ENCODE measurements at regions not wholly inside any gene's neighbourhood (a gene's known extent, or its start where the extent isn't known, plus 50 kb on each side); places are given as distances from the start of the nearest gene placed in this dataset.
"Not testable (repeated sequence)": the region's sequence is repeated elsewhere in the genome, so short reads cannot be mapped to it uniquely, and the experiment has no call there.

DNA sequence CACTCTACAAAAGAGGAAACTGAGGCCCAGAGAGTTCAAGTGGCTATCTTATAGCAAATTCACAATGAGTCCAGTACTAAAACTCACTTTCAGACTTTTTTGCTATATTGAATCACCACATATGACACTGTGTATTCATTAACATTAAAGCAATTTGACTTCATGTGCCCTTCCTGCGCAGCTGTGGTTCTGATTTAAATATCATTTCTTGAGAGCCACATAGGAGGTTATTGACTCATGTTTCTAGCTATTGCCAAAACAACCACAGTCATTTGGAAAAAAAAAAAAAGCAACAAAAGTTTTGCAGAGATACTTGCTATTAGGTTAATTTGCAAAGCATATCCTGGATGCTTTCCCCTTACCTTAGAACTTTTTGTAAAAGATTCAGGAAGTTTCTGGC lies 341.2 kb downstream of the PIK3C3 start:
- ATAC-seq: no peak
- no peak for DNase-seq (ENCODE audit: missing footprints)
- intact Hi-C loops (cut with DNase I): loop anchor here (10.0 kb wide), 1 partner anchor 979 kb away; the partner anchor contains the start of gene SYT4

DNA sequence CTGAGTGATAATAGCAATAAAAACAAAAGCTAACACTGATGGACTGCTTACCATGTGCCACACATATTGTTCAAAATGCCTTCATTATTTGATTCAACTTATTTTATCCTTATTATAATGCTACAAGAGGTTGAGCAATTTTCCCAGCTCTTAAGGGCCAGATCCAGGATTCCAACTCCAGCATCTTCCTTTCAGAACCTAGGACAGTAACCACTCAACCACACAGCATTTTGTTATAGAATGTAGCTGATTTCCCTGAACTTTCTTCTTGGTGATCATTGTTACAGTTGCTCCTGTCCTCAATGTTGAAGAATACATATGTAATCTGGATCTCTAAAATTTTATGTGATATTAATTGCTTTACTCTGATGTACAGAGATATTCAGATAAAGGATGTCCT lies 341.7 kb downstream of the PIK3C3 start:
- no peak for DNase-seq (ENCODE audit: missing footprints)
- intact Hi-C loops (cut with DNase I): loop anchor here (10.0 kb wide), 1 partner anchor 978 kb away; the partner anchor contains the start of gene SYT4
- ATAC-seq: no peak

DNA sequence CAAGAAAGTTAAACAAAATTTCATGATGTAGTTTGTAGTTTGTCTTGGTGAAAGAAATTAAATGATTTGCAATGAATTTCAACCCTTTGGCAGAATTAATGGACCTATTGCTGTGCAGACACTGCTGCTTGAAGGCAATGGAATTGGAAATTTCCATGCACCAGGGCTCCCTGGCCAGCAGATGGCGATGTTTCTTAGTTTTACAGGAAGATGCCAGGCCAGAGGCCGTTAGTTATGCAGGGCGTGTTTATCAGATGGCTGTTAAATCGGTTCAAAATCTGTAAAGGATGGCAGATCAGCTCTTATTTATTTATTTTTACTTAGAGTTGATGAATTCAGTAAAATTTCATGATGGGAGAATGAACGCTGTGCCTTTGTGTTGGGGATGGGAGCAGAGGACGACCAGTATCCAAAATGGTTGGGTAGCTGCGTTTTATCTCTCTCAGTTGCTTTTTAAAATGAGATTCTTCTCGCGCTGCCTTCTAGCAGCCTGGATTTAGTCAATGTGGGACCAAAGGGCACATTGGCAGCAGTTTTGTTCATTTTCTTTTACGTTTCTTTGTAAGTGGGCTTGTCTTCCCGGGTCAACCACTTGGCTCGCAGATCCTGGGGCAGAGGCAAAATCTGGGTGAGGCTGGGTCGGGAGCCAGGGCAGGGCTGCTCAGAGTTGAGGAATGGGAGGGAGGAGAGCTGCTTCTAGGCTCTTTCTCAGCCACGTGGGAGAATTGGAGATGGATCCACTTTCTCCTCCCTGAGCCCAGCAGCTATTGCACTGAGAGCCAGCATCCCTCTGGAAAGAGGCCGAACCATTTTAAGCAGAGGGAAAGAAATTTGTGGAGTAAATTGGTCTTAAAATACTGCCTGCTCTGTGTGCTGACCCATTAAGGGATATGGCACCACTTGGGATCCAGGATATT lies 344.0 kb downstream of the PIK3C3 start:
- DNase-seq (ENCODE audit: missing footprints) (peak; percentile 75), ATAC-seq (peak; percentile 88)
- intact Hi-C loops (cut with DNase I): loop anchor here (1.0 to 10.0 kb wide), 2 partner anchors 185 to 976 kb away; partner anchors contain the start of gene SYT4

DNA sequence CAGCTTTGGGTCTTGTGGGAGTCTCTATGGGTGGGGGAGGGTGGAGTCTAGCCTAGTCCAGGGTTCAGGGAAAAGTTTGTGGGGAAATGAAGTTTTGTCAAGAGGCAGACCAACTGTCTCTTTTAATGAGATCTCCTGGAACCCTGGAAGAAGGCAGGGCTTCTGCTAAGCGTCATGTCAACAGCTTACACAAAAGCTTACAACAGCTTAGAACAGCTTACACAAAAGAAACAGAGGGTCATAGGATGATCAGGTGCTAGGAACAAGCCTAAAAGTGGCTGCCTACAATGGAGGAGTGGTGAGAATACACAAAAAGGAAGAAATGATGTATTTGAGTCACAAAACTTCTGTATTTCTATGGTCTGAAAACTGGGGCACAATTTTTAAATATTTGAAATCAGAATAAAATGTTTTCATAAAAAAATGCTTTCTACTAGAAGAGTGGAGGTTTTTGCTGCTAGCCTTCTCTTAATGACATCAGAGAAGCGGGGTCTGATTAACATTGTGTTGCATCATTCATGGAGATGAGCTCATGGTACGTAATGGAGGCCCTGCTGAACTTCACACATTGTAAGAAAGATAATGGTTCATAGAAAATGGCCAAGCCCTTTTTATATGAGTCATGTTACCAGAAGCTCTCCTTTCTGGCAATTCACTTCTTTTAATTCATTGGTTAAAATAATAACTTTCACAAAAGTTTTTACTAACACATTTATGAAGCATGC lies 351.0 kb downstream of the PIK3C3 start:
- ATAC-seq: peak; percentile 32
- intact Hi-C loops (cut with DNase I): no loop called here
- no peak for DNase-seq (ENCODE audit: missing footprints)

DNA sequence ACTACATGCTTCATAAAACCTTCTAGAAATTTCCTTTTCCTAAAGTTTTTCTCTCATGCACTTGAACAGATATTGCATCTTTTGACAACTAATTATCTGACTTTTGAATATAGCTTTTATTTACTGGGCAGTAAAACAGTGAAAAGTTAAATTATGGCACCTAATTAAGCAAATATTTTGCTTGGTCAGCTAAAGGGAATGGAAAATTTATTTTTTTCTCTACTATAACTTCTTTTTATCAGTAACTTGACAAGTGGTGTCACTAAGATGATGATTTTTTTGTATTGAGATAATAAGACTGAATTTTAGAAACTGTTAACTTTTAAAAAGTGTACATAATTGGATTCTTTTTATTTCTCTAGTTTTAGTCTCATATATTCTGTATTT lies 351.6 kb downstream of the PIK3C3 start:
- DNase-seq (ENCODE audit: missing footprints) (no peak), ATAC-seq (no peak)
- intact Hi-C loops (cut with DNase I): no loop called here

DNA sequence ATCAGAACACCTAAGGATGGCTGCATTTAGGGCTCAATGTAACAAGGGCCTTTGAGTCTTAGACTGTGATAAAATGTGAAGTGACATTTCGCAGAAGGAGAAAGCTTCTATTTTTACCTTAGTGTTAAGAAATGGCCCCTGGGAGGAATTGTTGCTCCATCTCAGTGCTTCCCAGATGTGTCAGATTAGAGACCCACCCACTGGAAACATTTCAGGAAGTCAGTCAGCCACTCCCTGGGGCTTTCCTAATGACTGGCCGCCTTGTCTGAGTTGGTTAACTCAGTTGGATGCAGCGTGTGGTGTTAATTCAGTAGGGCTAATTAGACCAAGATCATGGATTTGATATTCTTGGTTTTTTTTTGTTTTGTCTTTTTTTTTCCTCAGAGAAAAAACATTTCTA lies 355.9 kb downstream of the PIK3C3 start:
- ATAC-seq (peak; percentile 93), DNase-seq (ENCODE audit: missing footprints) (no peak)
- intact Hi-C loops (cut with DNase I): no loop called here

DNA sequence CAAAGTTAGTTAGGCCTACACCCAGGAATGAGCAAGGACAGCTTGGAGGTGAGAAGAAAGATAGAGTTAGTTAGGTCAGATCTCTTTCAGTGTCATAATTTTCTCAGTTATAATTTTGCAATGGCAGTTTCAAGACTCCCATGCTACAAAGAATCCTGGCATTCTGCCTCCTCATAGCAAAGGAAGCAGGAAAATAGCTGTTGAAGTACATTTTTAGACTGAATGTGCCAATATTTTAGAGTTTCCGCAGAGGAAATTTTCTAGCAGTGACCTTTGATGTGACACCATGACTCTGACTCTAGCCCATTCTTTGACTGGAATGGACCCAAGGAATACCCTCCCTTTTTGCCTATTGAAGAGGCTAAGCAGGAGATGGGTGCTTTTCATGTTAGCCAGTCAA lies 371.7 kb downstream of the PIK3C3 start:
- intact Hi-C loops (cut with DNase I): no loop called here
- DNase-seq (ENCODE audit: missing footprints): no peak

DNA sequence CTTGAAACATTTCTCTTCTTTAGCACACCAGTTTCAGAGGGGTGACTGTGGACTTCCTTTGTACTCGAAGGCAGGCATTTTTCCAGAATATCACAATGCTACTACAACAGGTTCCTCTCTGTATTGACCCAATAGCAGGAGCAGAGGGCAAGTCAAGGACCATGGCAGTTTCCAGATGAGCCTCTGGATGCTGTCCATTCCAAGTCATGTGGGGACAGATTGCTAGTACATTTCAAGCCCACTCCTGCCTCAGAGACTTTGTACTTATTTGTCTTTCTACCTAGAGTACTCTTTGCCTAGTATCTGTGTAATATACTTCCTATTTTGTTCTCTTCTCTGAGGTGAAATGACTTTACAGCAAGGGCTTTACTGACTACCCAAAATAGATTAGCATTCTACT lies 373.9 kb downstream of the PIK3C3 start:
- ATAC-seq: no peak
- intact Hi-C loops (cut with DNase I): no loop called here
- DNase-seq (ENCODE audit: missing footprints): no peak

More for the DNA sequence above, 371.7 kb downstream of the PIK3C3 start:
- no peak for ATAC-seq

DNA sequence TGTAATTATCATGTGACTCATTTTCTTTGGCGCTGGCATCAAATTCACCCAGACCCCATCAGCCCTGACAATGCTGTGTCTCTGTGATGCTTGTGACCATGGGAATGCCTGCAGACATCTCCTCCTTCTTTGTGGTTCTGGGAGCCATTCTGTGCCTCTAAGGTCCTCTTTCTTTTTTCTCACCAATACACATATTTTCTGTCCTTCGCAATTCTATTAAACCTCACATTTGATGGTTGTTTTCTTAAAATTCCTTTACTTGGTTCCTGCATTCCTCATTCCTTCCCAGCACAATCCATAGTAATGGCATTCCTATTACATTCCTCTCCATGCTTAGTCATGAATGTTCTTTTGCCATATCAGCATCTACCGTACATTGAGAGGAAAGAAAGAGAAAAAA lies 375.3 kb downstream of the PIK3C3 start:
- intact Hi-C loops (cut with DNase I): no loop called here
- no peak for DNase-seq (ENCODE audit: missing footprints)
- no peak for ATAC-seq

DNA sequence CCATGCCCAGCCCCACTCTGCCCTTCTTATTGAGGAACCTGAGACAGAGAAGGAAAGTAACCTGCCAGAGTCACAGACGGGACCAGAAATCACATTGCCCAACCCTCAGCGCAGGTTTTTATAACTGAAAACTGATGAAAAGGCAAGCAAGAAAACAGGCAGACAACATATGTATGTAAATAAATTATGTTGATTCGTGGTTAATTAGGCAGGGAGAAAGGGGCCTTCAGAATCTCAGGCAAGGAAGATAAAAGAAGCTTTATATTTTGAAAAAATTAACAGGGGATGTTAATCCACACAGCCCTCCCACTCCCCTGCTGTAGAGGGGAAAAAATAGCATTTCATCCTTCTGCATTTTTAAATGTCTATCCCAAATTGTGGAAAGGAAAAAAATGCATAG lies 378.5 kb downstream of the PIK3C3 start:
- ATAC-seq (no peak), DNase-seq (ENCODE audit: missing footprints) (no peak)
- intact Hi-C loops (cut with DNase I): no loop called here

DNA sequence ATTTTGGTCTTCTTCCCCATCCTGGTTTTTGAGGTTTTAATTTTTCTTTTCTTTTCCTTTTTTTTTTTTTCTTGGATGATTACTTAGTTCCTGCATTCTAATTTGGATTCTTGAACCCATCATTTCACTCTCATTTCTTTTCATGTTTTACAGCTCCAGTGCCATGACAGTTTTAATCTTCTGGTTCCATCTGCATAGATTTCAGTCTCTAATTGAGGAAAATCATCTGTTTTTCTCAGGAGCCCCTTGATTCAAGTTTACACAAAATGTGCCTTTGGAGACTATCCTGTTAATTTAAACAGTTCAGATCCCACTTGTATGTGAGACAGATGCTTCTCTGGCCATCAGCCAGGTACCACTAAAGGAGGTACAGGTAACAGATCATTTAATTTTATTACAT lies 379.9 kb downstream of the PIK3C3 start:
- ATAC-seq (no peak), DNase-seq (ENCODE audit: missing footprints) (no peak)
- intact Hi-C loops (cut with DNase I): no loop called here

DNA sequence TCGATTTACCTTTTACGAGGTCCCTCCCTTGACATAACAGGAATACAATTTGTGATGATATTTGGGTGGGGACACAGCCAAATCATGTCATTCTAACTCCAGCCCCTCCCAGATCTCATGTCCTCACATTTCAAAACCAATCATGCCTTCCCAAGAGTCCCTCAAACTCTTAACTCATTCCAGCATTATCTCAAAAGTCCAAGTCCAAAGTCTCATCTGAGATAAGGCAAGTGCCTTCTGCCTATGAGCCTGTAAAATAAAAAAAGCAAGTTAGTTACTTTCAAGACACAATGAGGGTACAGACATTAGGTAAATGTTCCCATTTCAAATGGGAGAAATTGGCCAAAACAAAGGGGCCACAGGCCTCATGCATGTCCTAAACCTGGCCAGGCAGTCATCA lies 381.1 kb downstream of the PIK3C3 start:
- ATAC-seq (no peak), DNase-seq (ENCODE audit: missing footprints) (no peak)
- intact Hi-C loops (cut with DNase I): no loop called here

DNA sequence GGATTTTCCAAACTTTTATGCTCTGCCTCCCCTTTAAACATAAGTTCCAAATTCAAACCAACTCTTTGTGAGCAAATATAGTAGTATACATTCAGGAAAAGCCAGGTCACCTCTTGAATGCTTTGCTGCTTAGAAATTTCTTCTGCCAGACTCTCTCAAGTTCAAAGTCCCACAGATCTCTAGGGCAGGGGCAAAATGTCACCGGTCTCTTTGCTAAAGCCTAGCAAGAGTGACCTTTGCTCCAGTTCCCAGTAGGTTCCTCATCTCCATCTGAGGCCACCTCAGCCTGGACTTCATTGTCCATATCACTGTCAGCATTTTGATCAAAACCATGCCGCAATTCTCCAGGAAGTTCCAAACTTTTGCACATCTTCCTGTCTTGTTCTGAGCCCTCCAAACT lies 382.3 kb downstream of the PIK3C3 start:
- intact Hi-C loops (cut with DNase I); DNase-seq (ENCODE audit: missing footprints); ATAC-seq: not testable (repeated sequence)

DNA sequence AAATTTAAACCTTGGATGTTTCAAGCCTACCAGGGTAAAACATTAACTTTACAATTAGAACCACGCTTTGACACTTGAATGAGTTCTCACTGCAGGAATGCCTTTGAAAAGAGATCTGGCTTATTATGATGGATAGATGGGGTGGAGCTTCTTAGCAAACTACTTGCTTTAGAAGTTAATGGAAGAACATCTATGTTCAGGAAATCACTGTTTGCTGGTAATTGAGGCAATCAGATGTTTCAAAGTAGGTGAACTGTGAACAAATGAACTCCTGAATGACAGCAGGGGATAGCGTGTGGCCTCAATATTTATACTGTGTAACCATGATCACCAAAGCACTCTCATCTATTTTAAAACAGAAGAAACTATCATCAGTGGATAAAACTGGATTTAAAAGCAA lies 383.6 kb downstream of the PIK3C3 start:
- DNase-seq (ENCODE audit: missing footprints) (no peak), ATAC-seq (no peak)
- intact Hi-C loops (cut with DNase I): no loop called here

DNA sequence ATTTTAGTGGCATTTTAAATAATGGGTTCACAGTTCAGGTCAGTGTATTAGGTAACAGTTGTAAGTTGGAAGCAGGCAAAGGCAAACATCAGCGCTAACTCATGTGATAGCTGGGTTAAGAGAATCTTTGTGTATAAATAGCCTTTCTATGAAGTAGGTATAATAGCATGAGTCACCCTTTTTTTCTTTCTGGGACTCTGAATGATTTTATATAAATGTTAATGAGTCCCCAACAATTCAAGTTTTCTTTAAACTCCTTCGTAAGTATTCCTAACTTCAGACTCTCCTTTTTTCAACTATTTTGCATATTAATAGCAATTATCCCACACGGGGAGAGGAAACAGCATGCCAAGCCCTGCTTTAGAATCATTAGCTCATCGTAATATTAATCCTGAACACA lies 384.3 kb downstream of the PIK3C3 start:
- ATAC-seq: no peak

DNA sequence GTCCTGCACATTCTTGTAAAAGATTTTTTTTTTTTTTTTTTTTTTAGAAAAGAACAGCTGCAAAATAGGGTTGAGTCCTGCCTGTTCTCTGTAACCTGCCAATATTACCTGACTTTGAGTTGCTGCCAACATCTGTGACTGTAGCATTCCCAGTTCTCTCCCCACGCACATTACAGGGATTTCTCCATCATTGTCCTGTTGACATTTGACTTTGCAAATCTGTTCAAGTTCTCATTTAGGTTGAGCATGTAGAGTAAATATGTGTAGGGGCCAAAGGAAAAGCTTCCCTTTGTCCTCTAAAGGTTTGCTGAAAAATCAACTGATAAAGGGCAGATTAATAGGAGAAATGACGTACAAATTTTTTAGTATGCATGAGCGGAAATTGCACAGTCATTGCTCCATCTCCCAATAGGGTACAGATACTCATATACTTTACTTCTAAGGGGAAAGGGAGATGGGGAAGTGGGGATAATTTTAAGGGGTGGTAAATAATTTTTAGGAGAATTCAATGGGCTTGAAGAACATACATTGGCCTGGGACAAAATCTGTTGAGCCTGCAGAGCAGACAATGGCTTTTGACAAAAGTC lies 385.5 kb downstream of the PIK3C3 start:
- DNase-seq (ENCODE audit: missing footprints) (no peak), ATAC-seq (no peak)
- intact Hi-C loops (cut with DNase I): no loop called here

More for the DNA sequence above, 384.3 kb downstream of the PIK3C3 start:
- DNase-seq (ENCODE audit: missing footprints): no peak
- intact Hi-C loops (cut with DNase I): no loop called here

DNA sequence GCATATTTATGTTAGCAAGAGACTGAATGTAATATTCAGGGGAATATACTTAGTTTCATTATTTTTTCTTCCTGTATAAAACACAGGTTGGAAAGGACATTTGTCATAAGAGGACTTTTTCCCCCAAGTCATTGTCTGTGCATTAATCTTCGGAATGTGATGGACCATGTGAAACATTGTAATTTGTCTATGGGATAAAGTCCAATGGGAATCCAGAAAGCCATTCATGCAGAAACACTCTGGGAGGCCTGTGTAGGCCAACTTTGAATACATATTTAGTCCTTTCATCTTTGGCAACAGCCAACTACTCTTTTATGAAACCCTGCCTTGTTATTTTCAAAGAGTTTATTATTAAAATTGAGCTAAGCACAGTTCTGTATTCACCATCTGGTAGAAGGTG lies 386.4 kb downstream of the PIK3C3 start:
- ATAC-seq: no peak
- intact Hi-C loops (cut with DNase I): no loop called here
- DNase-seq (ENCODE audit: missing footprints): no peak

DNA sequence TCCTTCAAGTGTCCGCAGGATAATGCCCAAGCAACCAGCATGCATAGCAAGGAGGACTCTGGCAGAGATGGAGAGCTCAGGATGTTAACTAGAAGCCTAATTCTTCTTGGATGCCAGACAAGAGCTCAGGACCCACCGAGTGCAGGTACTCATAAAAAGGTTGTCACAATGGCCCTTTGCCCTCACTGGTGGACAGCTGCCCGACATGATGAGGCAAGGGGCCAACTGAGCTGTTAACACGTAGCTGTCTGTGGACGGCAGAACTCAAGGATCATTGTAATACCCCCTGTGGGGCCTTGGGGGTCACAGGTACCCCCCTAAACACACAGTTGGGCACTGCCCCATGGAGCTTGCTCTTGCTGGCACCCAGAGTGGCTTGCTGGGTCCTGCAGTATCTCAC lies 393.7 kb downstream of the PIK3C3 start:
- intact Hi-C loops (cut with DNase I): no loop called here
- DNase-seq (ENCODE audit: missing footprints): no peak
- no peak for ATAC-seq

DNA sequence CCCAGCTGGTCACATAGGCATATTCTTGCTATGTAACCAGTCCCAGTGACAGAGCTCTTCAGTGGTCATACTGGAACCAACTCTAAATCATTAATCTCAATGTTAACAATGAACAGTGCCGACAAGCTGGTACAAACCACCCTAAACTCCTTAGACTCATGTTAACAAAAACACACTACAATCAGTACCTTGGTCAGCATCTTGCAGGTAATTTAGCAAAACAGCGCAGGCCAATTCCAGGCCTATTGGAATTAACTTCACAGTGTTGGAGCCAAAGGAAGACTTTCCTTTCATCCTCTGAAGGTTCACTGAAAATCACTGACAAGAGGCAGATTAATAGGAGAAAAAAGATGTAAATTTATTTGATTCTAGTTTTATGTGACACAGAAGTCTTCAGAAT lies 396.4 kb downstream of the PIK3C3 start:
- DNase-seq (ENCODE audit: missing footprints) (no peak), ATAC-seq (no peak)
- intact Hi-C loops (cut with DNase I): no loop called here

DNA sequence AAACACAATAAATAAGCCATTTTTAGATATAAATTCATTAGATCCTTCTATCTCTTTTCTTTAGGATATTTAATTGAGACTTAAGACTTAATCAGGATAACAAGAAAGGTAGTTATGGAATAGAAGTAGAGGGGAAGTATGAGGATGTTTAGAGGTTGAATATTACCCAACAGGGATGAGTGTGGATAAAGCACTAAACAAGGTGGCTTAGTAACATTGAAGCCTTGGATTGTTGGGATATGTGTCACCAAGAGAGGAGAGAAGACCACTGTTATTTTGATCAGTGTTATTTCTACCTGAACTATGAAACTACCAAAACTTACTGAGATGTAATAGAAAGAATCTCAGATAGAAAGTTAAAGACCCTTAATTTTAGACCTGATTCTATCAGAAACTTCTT lies 405.7 kb downstream of the PIK3C3 start:
- intact Hi-C loops (cut with DNase I): no loop called here
- no peak for DNase-seq (ENCODE audit: missing footprints)
- ATAC-seq: no peak

All from Right ventricle myocardium inferior (tissue), 1 donor.